Uterus (tissue), 3 donors: ENCODE measurements at regions not wholly inside any gene's neighbourhood (a gene's known extent, or its start where the extent isn't known, plus 50 kb on each side); places are given as distances from the start of the nearest gene placed in this dataset.
"Not testable (repeated sequence)": the region's sequence is repeated elsewhere in the genome, so short reads cannot be mapped to it uniquely, and the experiment has no call there.

Experiments used
- DNase-seq, 2 donors: peaks; one replicate each; pipeline ENCODE4 v3.0.0-alpha.2; 2019 to 2020
- H3K27ac ChIP-seq, 2 donors: fragments of 200-600 bp; sonication (generic); 1 replicate in 1 of 2; 2 replicates in 1 of 2; pipeline ENCODE4 v1.5.1; 2016 to 2018
- H3K27me3 ChIP-seq, 2 donors: fragments of 200-600 bp; sonication (generic); one replicate each; pipeline ENCODE4 v1.5.1; 2018 to 2019; ENCODE audit warnings: control low read depth in 1 of 2
- H3K36me3 ChIP-seq, 2 donors: fragments of 200-600 bp; sonication (generic); one replicate each; pipeline ENCODE4 v1.5.1; 2019; ENCODE audit warnings: control low read depth in 1 of 2
- H3K4me1 ChIP-seq, 2 donors: fragments of 200-600 bp; sonication (generic); one replicate each; pipeline ENCODE4 v1.5.1; 2018 to 2019; ENCODE audit warnings: control low read depth in 1 of 2
- H3K4me3 ChIP-seq, 2 donors: fragments of 200-600 bp; sonication (generic); 1 replicate in 1 of 2; 2 replicates in 1 of 2; pipeline ENCODE4 v1.5.1; 2018 to 2019; ENCODE audit warnings: mild to moderate bottlenecking in 1 of 2
- H3K9me3 ChIP-seq, 2 donors: fragments of 200-600 bp; sonication (generic); one replicate each; pipeline ENCODE4 v1.5.1; 2019; ENCODE audit warnings: control low read depth in 1 of 2
- POLR2A ChIP-seq, 2 donors: fragments of 450-650 bp; IDR thresholded peaks; one replicate each; pipeline ENCODE4 v1.6.1; 2016; ENCODE audit warnings: antibody characterized with exemption in 2 of 2, mild to moderate bottlenecking in 1 of 2, moderate library complexity in 1 of 2
- intact Hi-C: fragments of 100-400 bp; cut with DNase I; formaldehyde crosslinking; loops from one replicate; pipeline ENCODE4 v1.15.1; 2023; ENCODE audit warnings: low total_unique reads
- TF ChIP-seq, protein P1 (sequence below), 4 experiments: fragments of 200-600 bp in 2 of 4; fragments of 450-650 bp in 2 of 4; sonication (generic) in 2 of 4; IDR thresholded peaks; one replicate each; pipeline ENCODE4 v1.5.1; 2016 to 2019; ENCODE audit warnings: antibody characterized with exemption in 4 of 4, mild to moderate bottlenecking in 2 of 4, moderate library complexity in 1 of 4
- donor health status: DM: yes; HTN: yes; CAD: no.

DNA sequence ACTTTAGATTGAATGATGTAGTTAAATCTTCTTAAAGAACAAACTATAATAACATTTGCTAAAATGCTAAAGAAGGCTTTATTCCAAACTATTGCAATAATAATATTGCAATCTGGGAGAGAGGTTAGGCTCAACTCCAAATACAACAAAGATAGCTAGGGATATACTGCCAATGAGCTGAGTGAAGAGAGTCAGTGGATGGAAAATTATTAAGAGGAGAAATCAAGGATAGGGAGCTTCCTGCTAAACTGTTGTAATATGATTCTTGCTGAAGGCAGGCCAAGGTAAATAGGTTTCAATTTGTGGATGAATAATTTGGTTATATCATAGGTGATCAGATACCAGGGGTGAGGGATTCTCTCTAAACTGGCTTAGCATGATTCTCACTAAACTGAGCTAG lies 1651.5 kb downstream of the EFNA5 start:
- H3K4me3 ChIP-seq: no peak overlapping the region
- intact Hi-C loops: no loop called here
- H3K27ac ChIP-seq: no peak overlapping the region
- no peaks in the 10 kb centered on the region for H3K36me3 ChIP-seq
- H3K9me3 ChIP-seq: no peaks in the 10 kb centered on the region
- H3K27me3 ChIP-seq: no peaks in the 10 kb centered on the region
- no peaks in the 10 kb centered on the region for H3K4me1 ChIP-seq
- DNase-seq: no peak
- TF ChIP-seq POLR2A (IDR thresholded peaks at IDR 0.05): no peak
- TF ChIP-seq, protein P1, sequence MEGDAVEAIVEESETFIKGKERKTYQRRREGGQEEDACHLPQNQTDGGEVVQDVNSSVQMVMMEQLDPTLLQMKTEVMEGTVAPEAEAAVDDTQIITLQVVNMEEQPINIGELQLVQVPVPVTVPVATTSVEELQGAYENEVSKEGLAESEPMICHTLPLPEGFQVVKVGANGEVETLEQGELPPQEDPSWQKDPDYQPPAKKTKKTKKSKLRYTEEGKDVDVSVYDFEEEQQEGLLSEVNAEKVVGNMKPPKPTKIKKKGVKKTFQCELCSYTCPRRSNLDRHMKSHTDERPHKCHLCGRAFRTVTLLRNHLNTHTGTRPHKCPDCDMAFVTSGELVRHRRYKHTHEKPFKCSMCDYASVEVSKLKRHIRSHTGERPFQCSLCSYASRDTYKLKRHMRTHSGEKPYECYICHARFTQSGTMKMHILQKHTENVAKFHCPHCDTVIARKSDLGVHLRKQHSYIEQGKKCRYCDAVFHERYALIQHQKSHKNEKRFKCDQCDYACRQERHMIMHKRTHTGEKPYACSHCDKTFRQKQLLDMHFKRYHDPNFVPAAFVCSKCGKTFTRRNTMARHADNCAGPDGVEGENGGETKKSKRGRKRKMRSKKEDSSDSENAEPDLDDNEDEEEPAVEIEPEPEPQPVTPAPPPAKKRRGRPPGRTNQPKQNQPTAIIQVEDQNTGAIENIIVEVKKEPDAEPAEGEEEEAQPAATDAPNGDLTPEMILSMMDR (IDR thresholded peaks at IDR 0.05): no peak

DNA sequence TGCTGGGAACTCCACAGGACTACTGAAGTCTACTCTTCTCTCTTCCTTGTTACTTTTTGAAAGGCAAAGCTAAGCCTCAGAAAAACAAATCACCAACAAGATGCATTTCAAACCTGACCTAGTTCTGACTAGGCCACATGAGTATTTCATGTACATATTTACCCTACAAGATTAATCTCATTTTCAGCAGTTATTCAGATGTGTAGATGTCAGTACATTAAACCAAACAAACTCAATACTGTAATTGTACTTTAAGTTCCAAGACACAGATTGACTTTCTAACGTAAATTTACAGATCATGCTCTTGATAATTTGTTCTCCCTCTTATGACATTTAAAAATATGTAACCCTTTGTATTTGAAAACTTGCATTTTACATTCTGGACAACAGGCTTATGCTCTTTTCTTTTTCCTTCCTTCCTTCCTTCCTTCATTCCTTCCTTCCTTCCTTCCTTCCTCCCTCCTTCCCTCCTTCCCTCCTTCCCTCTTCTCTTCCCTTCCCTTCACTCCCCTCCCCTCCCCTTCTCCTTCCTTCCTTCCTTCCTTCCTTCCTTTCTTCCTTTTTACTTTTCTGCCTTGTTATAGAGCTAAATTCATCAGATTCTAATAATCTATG lies 1653.4 kb downstream of the EFNA5 start:
- DNase-seq: no peak
- no peak overlapping the region for H3K27ac ChIP-seq
- no peak overlapping the region for H3K4me3 ChIP-seq
- no peaks in the 10 kb centered on the region for H3K27me3 ChIP-seq
- no peaks in the 10 kb centered on the region for H3K36me3 ChIP-seq
- no peaks in the 10 kb centered on the region for H3K4me1 ChIP-seq
- H3K9me3 ChIP-seq: no peaks in the 10 kb centered on the region
- no peak for TF ChIP-seq POLR2A (IDR thresholded peaks at IDR 0.05)
- TF ChIP-seq, protein P1 (IDR thresholded peaks at IDR 0.05): no peak
- intact Hi-C loops: no loop called here

DNA sequence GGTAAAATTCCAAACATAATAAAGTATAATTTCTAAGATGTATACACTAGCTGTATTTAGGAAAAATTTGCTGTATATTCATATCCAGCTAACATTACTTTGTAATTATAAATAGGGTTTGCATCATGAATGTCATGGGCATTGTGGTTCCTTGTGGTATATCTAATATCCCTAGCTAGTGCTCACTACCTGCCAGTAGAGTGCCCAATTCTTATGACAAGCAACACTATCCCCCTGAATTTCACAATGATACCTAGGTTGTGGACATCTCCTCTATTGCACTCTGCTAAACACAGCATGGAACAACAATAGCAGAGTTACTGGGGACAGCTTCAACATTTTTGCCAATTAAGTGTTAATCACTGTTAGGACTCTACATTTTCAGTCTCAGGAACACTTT lies 1656.5 kb downstream of the EFNA5 start:
- TF ChIP-seq, protein P1 (IDR thresholded peaks at IDR 0.05): no peak
- TF ChIP-seq POLR2A (IDR thresholded peaks at IDR 0.05): no peak
- Histone ChIP-seq H3K36me3 (no peaks in the 10 kb centered on the region), H3K4me1 (no peaks in the 10 kb centered on the region), H3K27ac (no peak overlapping the region), H3K9me3 (no peaks in the 10 kb centered on the region), H3K27me3 (no peaks in the 10 kb centered on the region), H3K4me3 (no peak overlapping the region)
- no peak for DNase-seq
- intact Hi-C loops: no loop called here

DNA sequence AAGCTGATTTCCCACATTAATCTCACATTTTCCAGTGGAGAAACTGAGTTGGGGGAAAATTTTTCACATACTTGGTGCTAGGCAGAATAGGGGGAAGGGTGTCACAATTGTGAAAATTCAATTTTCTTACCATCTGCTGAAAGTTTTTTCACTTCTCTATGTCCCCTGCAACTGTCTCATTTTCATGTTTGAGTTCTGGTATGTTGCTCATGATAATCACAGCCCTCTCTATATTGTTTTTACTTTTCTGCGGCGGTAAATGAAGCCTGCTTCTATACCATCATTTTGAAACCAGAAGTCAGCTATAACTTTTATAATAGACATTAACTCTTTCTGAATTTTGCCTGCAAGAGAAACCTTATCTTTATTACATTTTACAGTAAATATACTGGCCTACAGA lies 1664.5 kb downstream of the EFNA5 start:
- Histone ChIP-seq H3K4me1 (no peaks in the 10 kb centered on the region), H3K4me3 (no peak overlapping the region), H3K36me3 (no peaks in the 10 kb centered on the region), H3K9me3 (no peaks in the 10 kb centered on the region), H3K27ac (no peak overlapping the region), H3K27me3 (no peaks in the 10 kb centered on the region)
- intact Hi-C loops: no loop called here
- no peak for DNase-seq
- TF ChIP-seq POLR2A (IDR thresholded peaks at IDR 0.05): no peak
- TF ChIP-seq, protein P1 (IDR thresholded peaks at IDR 0.05): no peak

DNA sequence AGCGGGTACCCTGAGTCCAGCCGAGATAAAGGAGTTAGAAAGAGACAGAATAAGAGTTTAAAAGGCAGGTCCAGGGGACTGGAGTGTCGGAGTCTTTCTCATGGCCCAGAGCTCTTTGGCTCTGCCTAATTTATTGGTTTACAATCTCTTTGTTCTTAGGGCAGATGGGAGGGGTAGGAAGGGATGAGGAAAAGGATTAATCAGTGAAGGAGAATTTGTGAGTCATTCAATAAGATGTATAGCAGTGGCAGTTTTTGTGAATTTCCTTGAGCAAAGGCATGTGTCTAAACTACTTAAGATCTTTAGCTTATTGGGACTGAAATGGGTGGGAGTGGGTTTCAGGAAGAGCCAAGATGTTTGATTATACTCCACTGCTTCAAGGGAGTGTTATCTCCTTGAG lies 1671.7 kb downstream of the EFNA5 start:
- H3K4me1 ChIP-seq, DNase-seq, H3K36me3 ChIP-seq, H3K27me3 ChIP-seq, intact Hi-C loops, H3K27ac ChIP-seq, H3K9me3 ChIP-seq, H3K4me3 ChIP-seq: not testable (repeated sequence)

DNA sequence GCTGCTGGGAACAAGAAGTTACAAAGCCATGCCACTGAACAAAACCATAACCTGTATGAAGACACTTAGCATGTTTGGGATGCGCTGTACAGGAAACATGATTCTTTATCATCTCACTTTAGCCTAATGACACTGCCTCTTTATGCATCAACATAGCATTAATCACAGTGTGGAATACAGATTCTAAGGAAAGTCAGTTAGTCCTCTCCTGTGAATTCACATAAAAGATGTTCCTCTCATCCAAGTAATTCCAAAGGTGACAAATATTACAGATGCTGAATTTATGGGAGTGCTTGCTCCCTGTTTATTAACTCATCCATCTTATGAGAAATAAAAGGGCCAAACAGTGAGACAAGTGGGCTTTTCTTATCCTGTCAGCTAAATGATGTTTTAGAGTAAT lies 1677.7 kb downstream of the EFNA5 start:
- Histone ChIP-seq H3K36me3 (no peaks in the 10 kb centered on the region), H3K27ac (no peak overlapping the region), H3K9me3 (no peaks in the 10 kb centered on the region), H3K27me3 (no peaks in the 10 kb centered on the region), H3K4me1 (no peaks in the 10 kb centered on the region), H3K4me3 (no peak overlapping the region)
- TF ChIP-seq, protein P1 (IDR thresholded peaks at IDR 0.05): no peak
- DNase-seq: no peak
- intact Hi-C loops: no loop called here
